ENCODE measurements at regions not wholly inside any gene's neighbourhood (a gene's known extent, or its start where the extent isn't known, plus 50 kb on each side); places are given as distances from the start of the nearest gene placed in this dataset.

GRCh38 chr12:127425474-127425873, 841.5 kb upstream of the TMEM132C start:
- no peaks in the 10 kb centered on the region for H3K36me3 ChIP-seq (ENCODE audit: control insufficient read depth in 3 of 3, insufficient read depth in 3 of 3, low read length in 3 of 3)
- no peaks in the 10 kb centered on the region for H3K27me3 ChIP-seq (ENCODE audit: control insufficient read depth in 3 of 3, insufficient read depth in 3 of 3, low read length in 3 of 3)
- peaks cover 0 to 2% (median 0%) of the 10 kb centered on the region in 3 donors for H3K9me3 ChIP-seq (ENCODE audit: control insufficient read depth in 3 of 3, low read length in 3 of 3)
- no peak overlapping the region for H3K9ac ChIP-seq (ENCODE audit: low read depth in 1 of 3, low read length in 3 of 3)
- no peak overlapping the region for H3K4me3 ChIP-seq (ENCODE audit: low read length in 3 of 3)
- H3K27ac ChIP-seq (ENCODE audit: low read depth, low read length), result no peak overlapping the region
- no peaks in the 10 kb centered on the region for H3K4me1 ChIP-seq (ENCODE audit: control insufficient read depth in 3 of 3, insufficient read depth in 3 of 3, low read length in 3 of 3)

DNA sequence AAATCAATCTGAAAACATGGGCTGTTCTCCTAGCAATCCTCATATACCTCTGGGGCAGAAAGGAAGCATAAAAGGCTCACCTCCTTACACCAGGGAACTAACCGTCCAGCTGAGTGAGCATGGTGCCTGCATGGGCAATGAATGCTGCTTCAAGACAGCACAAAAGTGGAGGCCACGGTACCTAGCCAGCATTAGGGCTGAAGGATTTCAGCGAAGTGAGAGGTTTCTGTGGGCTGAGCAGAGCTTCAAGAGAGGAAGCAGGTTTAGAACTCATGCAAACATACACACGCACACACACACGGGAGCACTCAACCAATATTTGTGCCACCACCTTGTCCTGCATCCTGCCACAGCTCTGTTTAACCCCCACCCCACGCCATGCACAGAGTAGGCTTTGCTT, 838.5 kb upstream of the TMEM132C start:
- Histone ChIP-seq H3K36me3 (ENCODE audit: control insufficient read depth in 3 of 3, insufficient read depth in 3 of 3, low read length in 3 of 3) (no peaks in the 10 kb centered on the region), H3K9me3 (ENCODE audit: control insufficient read depth in 3 of 3, low read length in 3 of 3) (no peaks in the 10 kb centered on the region), H3K4me3 (ENCODE audit: low read length in 3 of 3) (no peak overlapping the region), H3K9ac (ENCODE audit: low read depth in 1 of 3, low read length in 3 of 3) (no peak overlapping the region), H3K27me3 (ENCODE audit: control insufficient read depth in 3 of 3, insufficient read depth in 3 of 3, low read length in 3 of 3) (no peaks in the 10 kb centered on the region), H3K27ac (ENCODE audit: low read depth, low read length) (no peak overlapping the region), H3K4me1 (ENCODE audit: control insufficient read depth in 3 of 3, insufficient read depth in 3 of 3, low read length in 3 of 3) (no peaks in the 10 kb centered on the region)

GRCh38 chr12:127429551-127430285, 837.3 kb upstream of the TMEM132C start:
- Histone ChIP-seq H3K27me3 (ENCODE audit: control insufficient read depth in 3 of 3, insufficient read depth in 3 of 3, low read length in 3 of 3) (no peaks in the 10 kb centered on the region), H3K36me3 (ENCODE audit: control insufficient read depth in 3 of 3, insufficient read depth in 3 of 3, low read length in 3 of 3) (no peaks in the 10 kb centered on the region), H3K9ac (ENCODE audit: low read depth in 1 of 3, low read length in 3 of 3) (no peak overlapping the region), H3K27ac (ENCODE audit: low read depth, low read length) (no peak overlapping the region), H3K9me3 (ENCODE audit: control insufficient read depth in 3 of 3, low read length in 3 of 3) (no peaks in the 10 kb centered on the region), H3K4me3 (ENCODE audit: low read length in 3 of 3) (no peak overlapping the region), H3K4me1 (ENCODE audit: control insufficient read depth in 3 of 3, insufficient read depth in 3 of 3, low read length in 3 of 3) (no peaks in the 10 kb centered on the region)

GRCh38 chr12:127430401-127430800, 836.6 kb upstream of the TMEM132C start:
- Histone ChIP-seq H3K9ac (ENCODE audit: low read depth in 1 of 3, low read length in 3 of 3) (no peak overlapping the region), H3K9me3 (ENCODE audit: control insufficient read depth in 3 of 3, low read length in 3 of 3) (no peaks in the 10 kb centered on the region), H3K4me1 (ENCODE audit: control insufficient read depth in 3 of 3, insufficient read depth in 3 of 3, low read length in 3 of 3) (no peaks in the 10 kb centered on the region), H3K36me3 (ENCODE audit: control insufficient read depth in 3 of 3, insufficient read depth in 3 of 3, low read length in 3 of 3) (no peaks in the 10 kb centered on the region), H3K27me3 (ENCODE audit: control insufficient read depth in 3 of 3, insufficient read depth in 3 of 3, low read length in 3 of 3) (no peaks in the 10 kb centered on the region), H3K27ac (ENCODE audit: low read depth, low read length) (no peak overlapping the region), H3K4me3 (ENCODE audit: low read length in 3 of 3) (no peak overlapping the region)

GRCh38 chr12:127431177-127431576, 835.8 kb upstream of the TMEM132C start:
- Histone ChIP-seq H3K4me3 (ENCODE audit: low read length in 3 of 3) (no peak overlapping the region), H3K27me3 (ENCODE audit: control insufficient read depth in 3 of 3, insufficient read depth in 3 of 3, low read length in 3 of 3) (no peaks in the 10 kb centered on the region), H3K27ac (ENCODE audit: low read depth, low read length) (no peak overlapping the region), H3K9me3 (ENCODE audit: control insufficient read depth in 3 of 3, low read length in 3 of 3) (peaks cover 0 to 2% (median 0%) of the 10 kb centered on the region in 3 donors), H3K36me3 (ENCODE audit: control insufficient read depth in 3 of 3, insufficient read depth in 3 of 3, low read length in 3 of 3) (no peaks in the 10 kb centered on the region), H3K9ac (ENCODE audit: low read depth in 1 of 3, low read length in 3 of 3) (no peak overlapping the region), H3K4me1 (ENCODE audit: control insufficient read depth in 3 of 3, insufficient read depth in 3 of 3, low read length in 3 of 3) (no peaks in the 10 kb centered on the region)

DNA sequence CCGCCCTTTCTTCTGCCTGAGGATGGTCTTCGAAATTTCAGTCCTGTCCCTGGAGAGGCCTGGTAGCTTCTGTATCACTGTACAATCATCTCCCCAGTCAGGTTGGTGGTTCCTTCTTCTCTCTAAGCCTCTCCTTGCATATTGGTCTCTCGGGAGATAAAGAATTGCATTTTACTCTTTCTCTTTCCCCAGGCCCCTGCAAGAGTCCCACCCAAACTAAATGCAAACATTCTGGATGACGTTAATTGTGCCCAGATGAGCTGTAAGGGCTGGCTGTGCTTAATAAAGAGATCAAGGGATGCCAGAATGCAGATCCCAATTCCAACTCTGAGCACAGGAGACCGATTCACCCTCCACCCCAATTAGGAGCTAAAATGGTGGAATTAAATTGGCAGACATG, 835.4 kb upstream of the TMEM132C start:
- no peak overlapping the region for H3K4me3 ChIP-seq (ENCODE audit: low read length in 3 of 3)
- H3K27me3 ChIP-seq (ENCODE audit: control insufficient read depth in 3 of 3, insufficient read depth in 3 of 3, low read length in 3 of 3), result no peaks in the 10 kb centered on the region
- H3K9me3 ChIP-seq (ENCODE audit: control insufficient read depth in 3 of 3, low read length in 3 of 3), result peaks cover 0 to 2% (median 0%) of the 10 kb centered on the region in 3 donors
- no peaks in the 10 kb centered on the region for H3K36me3 ChIP-seq (ENCODE audit: control insufficient read depth in 3 of 3, insufficient read depth in 3 of 3, low read length in 3 of 3)
- H3K9ac ChIP-seq (ENCODE audit: low read depth in 1 of 3, low read length in 3 of 3), result no peak overlapping the region
- H3K27ac ChIP-seq (ENCODE audit: low read depth, low read length), result no peak overlapping the region
- H3K4me1 ChIP-seq (ENCODE audit: control insufficient read depth in 3 of 3, insufficient read depth in 3 of 3, low read length in 3 of 3), result no peaks in the 10 kb centered on the region

- Histone ChIP-seq H3K27me3 (ENCODE audit: control insufficient read depth in 3 of 3, insufficient read depth in 3 of 3, low read length in 3 of 3) (no peaks in the 10 kb centered on the region), H3K36me3 (ENCODE audit: control insufficient read depth in 3 of 3, insufficient read depth in 3 of 3, low read length in 3 of 3) (no peaks in the 10 kb centered on the region), H3K9ac (ENCODE audit: low read depth in 1 of 3, low read length in 3 of 3) (no peak overlapping the region), H3K9me3 (ENCODE audit: control insufficient read depth in 3 of 3, low read length in 3 of 3) (peaks cover 0 to 2% (median 0%) of the 10 kb centered on the region in 3 donors), H3K4me3 (ENCODE audit: low read length in 3 of 3) (no peak overlapping the region), H3K27ac (ENCODE audit: low read depth, low read length) (no peak overlapping the region), H3K4me1 (ENCODE audit: control insufficient read depth in 3 of 3, insufficient read depth in 3 of 3, low read length in 3 of 3) (no peaks in the 10 kb centered on the region)
Observed at GRCh38 chr12:127435439-127435838, 831.5 kb upstream of the TMEM132C start.

- Histone ChIP-seq H3K4me1 (ENCODE audit: control insufficient read depth in 3 of 3, insufficient read depth in 3 of 3, low read length in 3 of 3) (no peaks in the 10 kb centered on the region), H3K9me3 (ENCODE audit: control insufficient read depth in 3 of 3, low read length in 3 of 3) (peaks cover 0 to 2% (median 0%) of the 10 kb centered on the region in 3 donors), H3K4me3 (ENCODE audit: low read length in 3 of 3) (no peak overlapping the region), H3K9ac (ENCODE audit: low read depth in 1 of 3, low read length in 3 of 3) (no peak overlapping the region), H3K27me3 (ENCODE audit: control insufficient read depth in 3 of 3, insufficient read depth in 3 of 3, low read length in 3 of 3) (no peaks in the 10 kb centered on the region), H3K36me3 (ENCODE audit: control insufficient read depth in 3 of 3, insufficient read depth in 3 of 3, low read length in 3 of 3) (no peaks in the 10 kb centered on the region), H3K27ac (ENCODE audit: low read depth, low read length) (no peak overlapping the region)
Observed at GRCh38 chr12:127438512-127439244, 828.3 kb upstream of the TMEM132C start.

- H3K4me1 ChIP-seq (ENCODE audit: control insufficient read depth in 3 of 3, insufficient read depth in 3 of 3, low read length in 3 of 3), result no peaks in the 10 kb centered on the region
- H3K4me3 ChIP-seq (ENCODE audit: low read length in 3 of 3), result no peak overlapping the region
- no peak overlapping the region for H3K27ac ChIP-seq (ENCODE audit: low read depth, low read length)
- no peak overlapping the region for H3K9ac ChIP-seq (ENCODE audit: low read depth in 1 of 3, low read length in 3 of 3)
- H3K9me3 ChIP-seq (ENCODE audit: control insufficient read depth in 3 of 3, low read length in 3 of 3), result no peaks in the 10 kb centered on the region
- no peaks in the 10 kb centered on the region for H3K27me3 ChIP-seq (ENCODE audit: control insufficient read depth in 3 of 3, insufficient read depth in 3 of 3, low read length in 3 of 3)
- no peaks in the 10 kb centered on the region for H3K36me3 ChIP-seq (ENCODE audit: control insufficient read depth in 3 of 3, insufficient read depth in 3 of 3, low read length in 3 of 3)
Observed at GRCh38 chr12:127445581-127446139, 821.3 kb upstream of the TMEM132C start.

- H3K4me3 ChIP-seq (ENCODE audit: low read length in 3 of 3), result no peak overlapping the region
- H3K9ac ChIP-seq (ENCODE audit: low read depth in 1 of 3, low read length in 3 of 3), result no peak overlapping the region
- H3K4me1 ChIP-seq (ENCODE audit: control insufficient read depth in 3 of 3, insufficient read depth in 3 of 3, low read length in 3 of 3), result no peaks in the 10 kb centered on the region
- no peaks in the 10 kb centered on the region for H3K36me3 ChIP-seq (ENCODE audit: control insufficient read depth in 3 of 3, insufficient read depth in 3 of 3, low read length in 3 of 3)
- H3K9me3 ChIP-seq (ENCODE audit: control insufficient read depth in 3 of 3, low read length in 3 of 3), result no peaks in the 10 kb centered on the region
- no peaks in the 10 kb centered on the region for H3K27me3 ChIP-seq (ENCODE audit: control insufficient read depth in 3 of 3, insufficient read depth in 3 of 3, low read length in 3 of 3)
- H3K27ac ChIP-seq (ENCODE audit: low read depth, low read length), result no peak overlapping the region
Observed at GRCh38 chr12:127448906-127449305, 818.1 kb upstream of the TMEM132C start.

Data from skeletal muscle tissue (tissue), 3 donors.